HepG2 (cell line): ENCODE measurements at regions not wholly inside any gene's neighbourhood (a gene's known extent, or its start where the extent isn't known, plus 50 kb on each side); places are given as distances from the start of the nearest gene placed in this dataset.
A peak's percentile ranks its signal among the peaks of the same experiment; 100 is the strongest.

Source experiments
- ATAC-seq: fragments of 200-7000 bp; cut with Tn5 transposase; 3 replicates; pipeline ENCODE4 v1.9.1; 2020; ENCODE audit warnings: mild to moderate bottlenecking, moderate library complexity
- BruUV-seq: library from RNA; stranded (reverse); fragments of 400-500 nt; replicated peaks from 2 replicates; lab custom pipeline; 2021; lab: Mats Ljungman, UMichigan
- CTCF ChIA-PET: fragments of 300-600 bp; formaldehyde crosslinking; extraction: SDS; loops from one replicate; lab custom pipeline; 2021; ENCODE audit warnings: low total read pairs, inconsistent platforms, low intra/inter-chr PET ratio; lab: Yijun Ruan, JAX
- POLR2A ChIA-PET: fragments of 350-600 bp; sonication (Branson Sonifier 250); formaldehyde crosslinking; loops from one replicate; lab custom pipeline; 2020; ENCODE audit warnings: antibody characterized with exemption, inconsistent platforms; lab: Yijun Ruan, JAX
- DNase-seq: peaks from one replicate; pipeline ENCODE4 v3.0.0-alpha.2; 2015; ENCODE audit warnings: low spot score
- FAIRE-seq: peaks from 3 replicates; lab custom pipeline; 2011; peaks lifted over from hg19 to GRCh38; lab: Jason Lieb, UNC
- H2AFZ ChIP-seq: one replicate; pipeline ENCODE4 v1.6.1; 2011; ENCODE audit warnings: low read length, inconsistent platforms
- H3K27ac ChIP-seq: fragments of 300-600 bp; 3 replicates; pipeline ENCODE4 v1.8.0; 2011; ENCODE audit warnings: mixed run types, mild to moderate bottlenecking, mixed read lengths, low read length, inconsistent platforms; ENCODE audit not compliant: insufficient read depth; ENCODE audit errors: extremely low read length
- H3K27me3 ChIP-seq, 2 experiments: fragments of 200-600 bp in 1 of 2; 2 replicates in 1 of 2; 3 replicates in 1 of 2; pipeline versions ENCODE4 v1.6.0 to v1.8.0; 2011; ENCODE audit warnings: low read length in 2 of 2, mild to moderate bottlenecking in 2 of 2, moderate library complexity in 2 of 2, inconsistent platforms in 1 of 2; ENCODE audit not compliant: insufficient read depth in 2 of 2, control insufficient read depth in 1 of 2
- H3K36me3 ChIP-seq, 2 experiments: fragments of 200-600 bp in 1 of 2; replicated peaks in 1 of 2; 2 replicates in 1 of 2; 3 replicates in 1 of 2; pipeline versions ENCODE4 v1.5.1 to v1.8.0; 2011; ENCODE audit warnings: low read length in 2 of 2, inconsistent platforms in 1 of 2; ENCODE audit not compliant: insufficient read depth in 2 of 2, control insufficient read depth in 1 of 2
- H3K4me1 ChIP-seq: 2 replicates; pipeline ENCODE4 v1.5.1; 2012; ENCODE audit warnings: low read length, inconsistent platforms; ENCODE audit not compliant: insufficient read depth
- H3K4me2 ChIP-seq: 2 replicates; pipeline ENCODE4 v1.6.0; 2011; ENCODE audit warnings: low read depth, low read length, inconsistent platforms
- H3K4me3 ChIP-seq, 3 experiments: fragments of 200-600 bp in 1 of 3; sonication (generic), shearing (Covaris generic) in 1 of 3; replicated peaks in 1 of 3; 2 replicates each; pipeline ENCODE4 v1.5.1; 2011 to 2016; ENCODE audit warnings: low read length in 3 of 3, inconsistent platforms in 2 of 3, low read depth in 2 of 3, mild to moderate bottlenecking in 2 of 3, control low read depth in 1 of 3, mixed read lengths in 1 of 3; ENCODE audit not compliant: insufficient read depth in 1 of 3
- H3K79me2 ChIP-seq: one replicate; pipeline ENCODE4 v1.6.1; 2011; ENCODE audit warnings: low read length, inconsistent platforms; ENCODE audit not compliant: insufficient read depth
- H3K9ac ChIP-seq: 2 replicates; pipeline ENCODE4 v1.6.0; 2011; ENCODE audit warnings: mild to moderate bottlenecking, low read depth, low read length, inconsistent platforms; ENCODE audit not compliant: insufficient read depth
- H3K9me3 ChIP-seq: 2 replicates; pipeline ENCODE4 v1.5.1; 2012; ENCODE audit warnings: mild to moderate bottlenecking, low read length
- H4K20me1 ChIP-seq: 2 replicates; pipeline ENCODE4 v1.6.0; 2011; ENCODE audit warnings: inconsistent platforms, mild to moderate bottlenecking, low read length, moderate library complexity; ENCODE audit not compliant: insufficient read depth
- HIC2 ChIP-seq: sonication (generic); formaldehyde crosslinking; IDR thresholded peaks from 2 replicates; pipeline ENCODE4 v1.9.0; 2022; ENCODE audit warnings: low read depth, missing genetic modification reagents
- MAFF ChIP-seq: IDR thresholded peaks from 2 replicates; pipeline ENCODE4 v1.6.1; 2011; ENCODE audit warnings: low read depth, low read length, improper control_type of control experiment
- MAFK ChIP-seq, 2 experiments: IDR thresholded peaks in 1 of 2; conservative IDR thresholded peaks in 1 of 2; 2 replicates each; pipeline ENCODE4 v1.6.1; 2011; ENCODE audit warnings: improper control_type of control experiment in 2 of 2, low read length in 2 of 2
- NFE2L1 ChIP-seq: sonication (generic); formaldehyde crosslinking; IDR thresholded peaks from 2 replicates; pipeline ENCODE4 v1.4.0; 2020; ENCODE audit warnings: missing genetic modification reagents, mild to moderate bottlenecking, borderline replicate concordance
- POGZ ChIP-seq: sonication (generic); formaldehyde crosslinking; IDR thresholded peaks from 2 replicates; pipeline ENCODE4 v1.4.0; 2020; ENCODE audit warnings: mild to moderate bottlenecking, missing genetic modification reagents
- POLR2AphosphoS5 ChIP-seq: IDR thresholded peaks from 2 replicates; pipeline ENCODE4 v1.6.1; 2012; ENCODE audit warnings: low read depth, low read length
- ZNF34 ChIP-seq: sonication (generic); formaldehyde crosslinking; IDR thresholded peaks from 2 replicates; pipeline ENCODE4 v1.4.0; 2020; ENCODE audit warnings: mild to moderate bottlenecking, missing genetic modification reagents, borderline replicate concordance
- ZNF362 ChIP-seq: sonication (generic); formaldehyde crosslinking; IDR thresholded peaks from 2 replicates; pipeline ENCODE4 v1.4.0; 2020; ENCODE audit warnings: missing genetic modification reagents, mild to moderate bottlenecking, borderline replicate concordance
- ZNF841 ChIP-seq: sonication (generic); formaldehyde crosslinking; IDR thresholded peaks from 2 replicates; pipeline ENCODE4 v1.8.1; 2023; ENCODE audit warnings: missing genetic modification reagents, borderline replicate concordance
- whole genome bisulfite sequencing: methylation state at CpG from one replicate; pipeline ENCODE4 v1.1.6; 2017; ENCODE audit warnings: low lambda C conversion rate; 5-methylcytosine and 5-hydroxymethylcytosine counted together
- in situ Hi-C: cut with HindIII; loops from 2 replicates; pipeline ENCODE4 v1.10.0; 2017; ENCODE audit warnings: low pct_unique_long_range_greater_than_20kb; ENCODE audit not compliant: extremely low pct_ligation_motif_present
- intact Hi-C: fragments of 100-400 bp; cut with micrococcal nuclease; formaldehyde crosslinking; loops from one replicate; pipeline ENCODE4 v1.10.0; 2022; ENCODE audit not compliant: unreplicated experiment

DNA sequence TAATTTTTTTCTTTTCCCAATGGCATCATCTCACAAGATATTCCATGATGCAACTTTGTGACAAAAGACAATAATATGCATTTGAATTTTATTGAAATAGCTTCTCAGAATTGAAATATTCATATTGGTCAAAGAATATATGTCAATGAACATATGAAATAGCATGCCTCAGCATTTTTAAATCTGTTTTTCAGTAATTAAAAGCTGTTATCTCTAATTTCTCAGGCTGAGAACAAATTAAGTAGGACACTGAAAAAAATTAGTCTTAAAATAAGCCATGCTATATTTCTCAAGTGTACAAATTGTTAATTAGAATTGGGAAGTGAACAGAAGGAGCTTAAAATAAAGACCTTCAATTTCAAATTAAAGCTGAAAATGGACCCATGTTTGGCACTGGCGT lies 570.1 kb downstream of the MFSD1 start:
- FAIRE-seq (no peak), DNase-seq (no peak), ATAC-seq (no peak)
- H3K4me1 ChIP-seq, result no peaks in the 10 kb centered on the region
- POLR2A ChIA-PET, result no interaction called here
- no peaks in the 10 kb centered on the region for H3K9me3 ChIP-seq
- no peaks in the 10 kb centered on the region for H4K20me1 ChIP-seq
- BruUV-seq, result no TSS peak
- no peaks in the 10 kb centered on the region for H3K27me3 ChIP-seq
- no peaks in the 10 kb centered on the region for H3K79me2 ChIP-seq
- no peak for TF ChIP-seq ZNF841 (CRISPR knock-in tag)
- TF ChIP-seq POGZ (CRISPR knock-in tag), result no peak
- no peak for TF ChIP-seq ZNF362
- no peak for TF ChIP-seq POLR2AphosphoS5
- peak; percentile 69 to 89 for TF ChIP-seq MAFK (conservative IDR thresholded peaks at IDR 0.05 in 1 of 2, IDR thresholded peaks at IDR 0.05 in 1 of 2; ENCODE audit: low read length in 2 of 2)
- TF ChIP-seq NFE2L1 (CRISPR knock-in tag), result no peak
- no peak for TF ChIP-seq ZNF34 (CRISPR knock-in tag)
- TF ChIP-seq MAFF, result peak; percentile 77
- TF ChIP-seq HIC2 (CRISPR knock-in tag), result no peak
- no peak overlapping the region for H3K9ac ChIP-seq
- no peak overlapping the region for H2AFZ ChIP-seq
- CTCF ChIA-PET, result no interaction called here
- H3K4me3 ChIP-seq, result no peak overlapping the region
- in situ Hi-C loops, result no loop called here
- no peak overlapping the region for H3K27ac ChIP-seq
- H3K36me3 ChIP-seq, result no peaks in the 10 kb centered on the region
- intact Hi-C loops, result no loop called here
- 0% methylated on average over 1 of the region's 1 CpG for WGBS
- no peak overlapping the region for H3K4me2 ChIP-seq
